COLO668 (cell line): ENCODE measurements at regions not wholly inside any gene's neighbourhood (a gene's known extent, or its start where the extent isn't known, plus 50 kb on each side); places are given as distances from the start of the nearest gene placed in this dataset.

ENCODE experiments used
- DNase-seq: peaks from one replicate; lab custom pipeline; 2025; ENCODE audit not compliant: unreplicated experiment; lab: John Stamatoyannopoulos, UW

- DNase-seq, result no peak
Measured at GRCh38 chr6:163793011-163793983, 378.8 kb downstream of the QKI start.

- DNase-seq, result no peak
Measured at GRCh38 chr6:163790266-163790840, 375.8 kb downstream of the QKI start.

GRCh38 chr6:163789199-163789810 lies 374.8 kb downstream of the QKI start:
- DNase-seq, result no peak

GRCh38 chr6:163786995-163787671 lies 372.6 kb downstream of the QKI start:
- DNase-seq, result no peak

GRCh38 chr6:163782436-163783003 lies 368.0 kb downstream of the QKI start:
- DNase-seq, result no peak

- DNase-seq, result no peak
Measured at GRCh38 chr6:163780994-163781393, 366.5 kb downstream of the QKI start.

GRCh38 chr6:163779727-163780284 lies 365.3 kb downstream of the QKI start:
- no peak for DNase-seq

- DNase-seq, result no peak
Measured at GRCh38 chr6:163777716-163778115, 363.2 kb downstream of the QKI start.

- DNase-seq, result no peak
Measured at GRCh38 chr6:163776906-163777686, 362.6 kb downstream of the QKI start.

- no peak for DNase-seq
Measured at GRCh38 chr6:163776196-163776905, 361.8 kb downstream of the QKI start.

GRCh38 chr6:163775313-163775712 lies 360.8 kb downstream of the QKI start:
- no peak for DNase-seq

- no peak for DNase-seq
Measured at GRCh38 chr6:163774485-163774884, 360.0 kb downstream of the QKI start.

- DNase-seq, result peak; percentile 0
Measured at GRCh38 chr6:163773646-163774045, 359.1 kb downstream of the QKI start.

- no peak for DNase-seq
Measured at GRCh38 chr6:163772701-163773100, 358.2 kb downstream of the QKI start.

- no peak for DNase-seq
Measured at GRCh38 chr6:163771180-163771579, 356.7 kb downstream of the QKI start.

GRCh38 chr6:163768905-163769304 lies 354.4 kb downstream of the QKI start:
- DNase-seq, result no peak

GRCh38 chr6:163766936-163767335 lies 352.4 kb downstream of the QKI start:
- DNase-seq, result no peak

- DNase-seq, result no peak
Measured at GRCh38 chr6:163765335-163765734, 350.8 kb downstream of the QKI start.

GRCh38 chr6:163764565-163764964 lies 350.0 kb downstream of the QKI start:
- DNase-seq, result no peak
